Type B pancreatic cell (in vitro differentiated cells): ENCODE measurements at regions not wholly inside any gene's neighbourhood (a gene's known extent, or its start where the extent isn't known, plus 50 kb on each side); places are given as distances from the start of the nearest gene placed in this dataset.

Experiments
- DNase-seq: peaks from one replicate; pipeline ENCODE4 v3.0.0; 2021; ENCODE audit warnings: mixed read lengths; ENCODE audit not compliant: unreplicated experiment; ENCODE audit errors: extremely low spot score
- H3K27ac Mint-ChIP-seq: 2 replicates; pipeline ENCODE4 v1.8.0; 2021; ENCODE audit warnings: mild to moderate bottlenecking, mixed read lengths
- H3K27me3 Mint-ChIP-seq: 2 replicates; pipeline ENCODE4 v1.8.0; 2021; ENCODE audit warnings: mixed read lengths
- H3K36me3 Mint-ChIP-seq: 2 replicates; pipeline ENCODE4 v1.8.0; 2021; ENCODE audit warnings: mixed read lengths
- H3K4me1 Mint-ChIP-seq: one replicate; pipeline ENCODE4 v1.8.0; 2021; ENCODE audit warnings: mixed read lengths; ENCODE audit not compliant: unreplicated experiment
- H3K4me3 Mint-ChIP-seq: 2 replicates; pipeline ENCODE4 v1.8.0; 2021; ENCODE audit warnings: mild to moderate bottlenecking, mixed read lengths
- H3K9me3 Mint-ChIP-seq: 2 replicates; pipeline ENCODE4 v1.8.0; 2021; ENCODE audit warnings: mixed read lengths
- TF ChIP-seq, protein P1 (sequence below): fragments of 200-600 bp; sonication (generic); conservative IDR thresholded peaks from 2 replicates; pipeline ENCODE4 v1.5.0; 2021; ENCODE audit warnings: antibody characterized with exemption, mild to moderate bottlenecking

DNA sequence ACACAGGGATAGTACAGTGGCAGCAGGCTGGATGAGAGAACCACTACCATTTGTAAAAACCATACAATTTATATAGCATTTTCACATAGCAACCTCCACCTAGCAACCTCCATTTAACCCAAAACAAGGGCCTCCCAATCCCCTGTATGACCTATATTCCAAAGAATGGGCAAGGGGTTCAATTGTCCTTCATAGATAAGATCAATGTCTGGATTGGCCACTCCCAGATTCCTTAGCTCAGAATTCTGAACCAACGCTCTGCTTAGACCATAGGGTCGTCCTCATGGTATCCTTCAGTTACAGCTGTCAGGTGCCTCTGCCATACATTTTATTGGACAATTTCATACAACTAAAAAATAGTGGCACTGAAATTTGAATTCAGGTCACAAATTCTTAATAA lies 166.2 kb downstream of the KCTD12 start:
- no peak for DNase-seq
- no peaks in the 10 kb centered on the region for H3K27me3 Mint-ChIP-seq
- no peak overlapping the region for H3K27ac Mint-ChIP-seq
- no peaks in the 10 kb centered on the region for H3K9me3 Mint-ChIP-seq
- TF ChIP-seq, protein P1, sequence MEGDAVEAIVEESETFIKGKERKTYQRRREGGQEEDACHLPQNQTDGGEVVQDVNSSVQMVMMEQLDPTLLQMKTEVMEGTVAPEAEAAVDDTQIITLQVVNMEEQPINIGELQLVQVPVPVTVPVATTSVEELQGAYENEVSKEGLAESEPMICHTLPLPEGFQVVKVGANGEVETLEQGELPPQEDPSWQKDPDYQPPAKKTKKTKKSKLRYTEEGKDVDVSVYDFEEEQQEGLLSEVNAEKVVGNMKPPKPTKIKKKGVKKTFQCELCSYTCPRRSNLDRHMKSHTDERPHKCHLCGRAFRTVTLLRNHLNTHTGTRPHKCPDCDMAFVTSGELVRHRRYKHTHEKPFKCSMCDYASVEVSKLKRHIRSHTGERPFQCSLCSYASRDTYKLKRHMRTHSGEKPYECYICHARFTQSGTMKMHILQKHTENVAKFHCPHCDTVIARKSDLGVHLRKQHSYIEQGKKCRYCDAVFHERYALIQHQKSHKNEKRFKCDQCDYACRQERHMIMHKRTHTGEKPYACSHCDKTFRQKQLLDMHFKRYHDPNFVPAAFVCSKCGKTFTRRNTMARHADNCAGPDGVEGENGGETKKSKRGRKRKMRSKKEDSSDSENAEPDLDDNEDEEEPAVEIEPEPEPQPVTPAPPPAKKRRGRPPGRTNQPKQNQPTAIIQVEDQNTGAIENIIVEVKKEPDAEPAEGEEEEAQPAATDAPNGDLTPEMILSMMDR = no peak
- H3K4me3 Mint-ChIP-seq = no peak overlapping the region
- H3K4me1 Mint-ChIP-seq = peaks cover 12% of the 10 kb centered on the region
- H3K36me3 Mint-ChIP-seq = no peaks in the 10 kb centered on the region

DNA sequence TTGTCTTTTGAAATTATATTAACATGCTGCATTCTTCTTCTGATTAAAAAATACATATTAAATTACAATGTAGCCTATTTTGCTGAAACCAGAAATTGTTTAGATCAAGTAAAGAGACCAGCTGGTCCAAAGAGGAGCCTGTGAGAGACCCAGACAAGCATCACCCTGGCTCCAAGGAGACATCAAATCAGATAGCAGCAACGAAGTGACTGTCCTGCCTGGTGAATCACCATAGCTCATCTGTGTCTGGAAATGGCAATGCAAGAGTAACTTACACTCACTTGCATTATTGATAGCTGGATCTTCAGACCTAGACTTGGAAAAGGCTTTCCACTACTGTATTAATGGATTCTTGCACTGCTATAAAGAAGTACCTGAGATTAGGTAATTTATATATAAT lies 169.1 kb downstream of the KCTD12 start:
- Mint-ChIP-seq H3K27me3 (no peaks in the 10 kb centered on the region), H3K36me3 (no peaks in the 10 kb centered on the region), H3K27ac (no peak overlapping the region), H3K9me3 (no peaks in the 10 kb centered on the region), H3K4me3 (no peak overlapping the region), H3K4me1 (peaks cover 12% of the 10 kb centered on the region)
- DNase-seq = no peak
- TF ChIP-seq, protein P1 = no peak

DNA sequence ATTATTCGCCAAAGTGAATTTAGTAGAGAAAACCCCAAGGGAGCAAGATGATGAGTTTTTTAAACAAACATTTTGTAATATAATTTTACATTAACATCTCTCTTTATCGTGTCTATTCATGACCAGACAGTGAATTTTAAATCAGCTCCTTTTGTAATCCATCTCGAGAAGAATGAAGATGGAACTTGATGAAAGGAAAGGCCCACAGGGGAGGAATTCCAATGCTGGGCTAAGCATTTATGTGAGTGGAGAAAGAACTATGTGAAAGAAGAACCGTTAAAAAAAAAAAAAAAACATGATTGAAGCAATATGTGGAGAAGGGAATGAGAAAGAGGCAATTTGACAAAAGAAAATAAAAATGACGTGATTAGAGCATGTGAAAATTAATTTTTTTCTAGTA lies 170.6 kb downstream of the KCTD12 start:
- H3K4me3 Mint-ChIP-seq = peak overlapping the region; percentile 22
- H3K36me3 Mint-ChIP-seq = no peaks in the 10 kb centered on the region
- H3K9me3 Mint-ChIP-seq = no peaks in the 10 kb centered on the region
- peaks cover 12% of the 10 kb centered on the region for H3K4me1 Mint-ChIP-seq
- no peak for DNase-seq
- TF ChIP-seq, protein P1 = no peak
- H3K27me3 Mint-ChIP-seq = no peaks in the 10 kb centered on the region
- no peak overlapping the region for H3K27ac Mint-ChIP-seq

DNA sequence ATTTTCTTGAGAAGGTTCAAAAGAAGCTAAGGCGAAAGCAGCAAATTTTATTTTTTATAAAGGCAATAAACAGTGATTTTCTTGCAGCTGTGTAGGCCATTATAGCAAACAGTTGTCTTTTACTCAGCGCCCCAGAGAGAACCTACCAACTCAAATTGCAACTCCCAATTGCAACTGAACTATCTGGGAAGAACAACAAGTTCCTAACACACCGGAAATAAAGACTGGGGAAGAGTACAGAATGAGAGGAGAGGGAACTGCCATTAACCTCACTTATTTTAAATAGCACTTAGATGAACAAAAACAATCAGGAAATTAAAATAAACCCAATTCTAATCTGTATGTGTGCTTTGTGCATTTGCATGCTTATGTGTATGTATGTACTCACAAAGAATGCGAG lies 171.1 kb downstream of the KCTD12 start:
- H3K36me3 Mint-ChIP-seq = no peaks in the 10 kb centered on the region
- no peak overlapping the region for H3K4me3 Mint-ChIP-seq
- no peaks in the 10 kb centered on the region for H3K27me3 Mint-ChIP-seq
- H3K27ac Mint-ChIP-seq = no peak overlapping the region
- no peak for DNase-seq
- H3K9me3 Mint-ChIP-seq = no peaks in the 10 kb centered on the region
- H3K4me1 Mint-ChIP-seq = peaks cover 12% of the 10 kb centered on the region
- TF ChIP-seq, protein P1 = no peak

DNA sequence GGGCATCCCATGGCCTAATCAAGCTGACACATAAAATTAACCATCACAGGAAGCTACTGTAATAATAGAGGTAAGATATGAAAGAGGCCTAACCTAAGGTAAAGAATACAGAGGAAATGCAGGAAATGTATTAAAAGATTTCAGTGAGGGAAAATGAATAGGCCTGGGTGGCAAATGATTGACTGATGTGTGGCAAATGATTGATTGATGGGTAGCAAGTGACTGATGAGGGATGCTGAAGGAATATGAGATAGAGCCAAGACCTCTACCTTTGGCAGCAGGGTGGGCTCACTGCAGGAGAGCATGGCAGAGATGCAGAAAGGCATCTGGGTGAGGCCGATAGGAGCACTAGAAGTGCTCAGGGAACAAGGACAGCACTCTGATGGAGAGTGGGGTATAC lies 172.9 kb downstream of the KCTD12 start:
- H3K27me3 Mint-ChIP-seq = no peaks in the 10 kb centered on the region
- no peak overlapping the region for H3K27ac Mint-ChIP-seq
- TF ChIP-seq, protein P1 = no peak
- no peaks in the 10 kb centered on the region for H3K36me3 Mint-ChIP-seq
- H3K4me1 Mint-ChIP-seq = peaks cover 12% of the 10 kb centered on the region
- no peak for DNase-seq
- no peaks in the 10 kb centered on the region for H3K9me3 Mint-ChIP-seq
- no peak overlapping the region for H3K4me3 Mint-ChIP-seq

DNA sequence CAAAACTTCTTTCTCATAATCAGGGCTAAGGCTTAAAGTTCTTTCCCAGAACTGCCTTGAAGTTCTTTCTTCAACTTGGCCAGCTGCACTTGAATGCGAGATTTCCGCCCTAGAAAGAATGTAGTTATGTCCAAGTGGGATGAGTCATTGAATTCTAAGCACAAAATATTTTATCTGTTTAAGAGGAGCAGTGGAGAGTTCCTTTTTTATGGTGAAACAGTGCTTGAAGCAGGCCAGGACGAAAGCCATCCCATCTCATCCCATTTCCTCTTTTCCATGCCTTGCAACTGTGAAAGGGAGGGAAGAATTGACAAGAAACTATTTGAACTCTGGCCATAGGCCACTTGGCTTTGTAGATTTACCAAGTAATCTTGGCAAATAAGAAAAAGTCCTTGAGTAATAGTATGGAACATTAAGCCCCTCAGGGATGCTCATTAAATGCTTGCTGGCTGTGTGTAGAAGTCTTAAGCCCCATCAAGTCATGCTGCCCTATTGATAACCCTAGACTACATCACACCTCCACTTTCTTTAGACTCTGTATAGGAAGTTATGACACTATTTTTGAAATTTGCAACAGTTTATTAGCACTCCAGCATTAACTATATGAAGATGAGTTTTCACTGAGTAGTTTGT lies 174.5 kb downstream of the KCTD12 start:
- Mint-ChIP-seq H3K27me3 (no peaks in the 10 kb centered on the region), H3K27ac (no peak overlapping the region), H3K4me3 (no peak overlapping the region), H3K4me1 (peaks cover 12% of the 10 kb centered on the region), H3K36me3 (no peaks in the 10 kb centered on the region), H3K9me3 (no peaks in the 10 kb centered on the region)
- no peak for DNase-seq
- TF ChIP-seq, protein P1 = no peak
